ENCODE measurements at regions not wholly inside any gene's neighbourhood (a gene's known extent, or its start where the extent isn't known, plus 50 kb on each side); places are given as distances from the start of the nearest gene placed in this dataset.

DNA sequence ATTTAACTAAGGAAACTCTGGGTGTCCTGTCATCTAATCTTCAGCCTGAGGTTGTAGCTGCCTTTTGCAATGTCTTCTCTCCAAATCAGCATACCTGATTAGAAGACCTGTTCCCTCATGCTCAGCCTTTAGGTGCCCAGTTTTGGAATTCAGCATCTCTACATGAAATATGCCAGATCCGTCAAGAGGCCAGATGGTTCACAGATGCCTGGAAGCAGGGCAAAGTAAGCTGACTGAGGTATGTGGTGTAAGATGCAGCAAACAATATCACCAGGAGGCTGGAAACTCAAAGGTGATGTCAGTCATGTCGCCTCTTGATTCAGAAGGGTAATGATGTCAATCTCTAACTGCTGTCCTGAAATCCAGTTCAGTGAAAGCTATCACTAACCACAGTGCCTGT, 324.4 kb downstream of the PRELID2 start:
- TF ChIP-seq, protein P1, sequence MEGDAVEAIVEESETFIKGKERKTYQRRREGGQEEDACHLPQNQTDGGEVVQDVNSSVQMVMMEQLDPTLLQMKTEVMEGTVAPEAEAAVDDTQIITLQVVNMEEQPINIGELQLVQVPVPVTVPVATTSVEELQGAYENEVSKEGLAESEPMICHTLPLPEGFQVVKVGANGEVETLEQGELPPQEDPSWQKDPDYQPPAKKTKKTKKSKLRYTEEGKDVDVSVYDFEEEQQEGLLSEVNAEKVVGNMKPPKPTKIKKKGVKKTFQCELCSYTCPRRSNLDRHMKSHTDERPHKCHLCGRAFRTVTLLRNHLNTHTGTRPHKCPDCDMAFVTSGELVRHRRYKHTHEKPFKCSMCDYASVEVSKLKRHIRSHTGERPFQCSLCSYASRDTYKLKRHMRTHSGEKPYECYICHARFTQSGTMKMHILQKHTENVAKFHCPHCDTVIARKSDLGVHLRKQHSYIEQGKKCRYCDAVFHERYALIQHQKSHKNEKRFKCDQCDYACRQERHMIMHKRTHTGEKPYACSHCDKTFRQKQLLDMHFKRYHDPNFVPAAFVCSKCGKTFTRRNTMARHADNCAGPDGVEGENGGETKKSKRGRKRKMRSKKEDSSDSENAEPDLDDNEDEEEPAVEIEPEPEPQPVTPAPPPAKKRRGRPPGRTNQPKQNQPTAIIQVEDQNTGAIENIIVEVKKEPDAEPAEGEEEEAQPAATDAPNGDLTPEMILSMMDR (IDR thresholded peaks at IDR 0.05; ENCODE audit: insufficient read depth, low read length): no peak
- TF ChIP-seq POLR2AphosphoS5 (IDR thresholded peaks at IDR 0.05; ENCODE audit: low read depth) (no peak), GABPA (IDR thresholded peaks at IDR 0.05; ENCODE audit: low read depth) (no peak)
